Panc1 (cell line): ENCODE measurements at regions not wholly inside any gene's neighbourhood (a gene's known extent, or its start where the extent isn't known, plus 50 kb on each side); places are given as distances from the start of the nearest gene placed in this dataset.

Experiments
- POLR2AphosphoS5 ChIP-seq: IDR thresholded peaks from 2 replicates; pipeline ENCODE4 v1.6.1; 2012; ENCODE audit warnings: mild to moderate bottlenecking, low read depth, low read length, moderate library complexity
- TF ChIP-seq, protein P1 (sequence below): fragments of 450-650 bp; IDR thresholded peaks from 2 replicates; pipeline ENCODE4 v1.5.1; 2017; ENCODE audit warnings: mild to moderate bottlenecking

DNA sequence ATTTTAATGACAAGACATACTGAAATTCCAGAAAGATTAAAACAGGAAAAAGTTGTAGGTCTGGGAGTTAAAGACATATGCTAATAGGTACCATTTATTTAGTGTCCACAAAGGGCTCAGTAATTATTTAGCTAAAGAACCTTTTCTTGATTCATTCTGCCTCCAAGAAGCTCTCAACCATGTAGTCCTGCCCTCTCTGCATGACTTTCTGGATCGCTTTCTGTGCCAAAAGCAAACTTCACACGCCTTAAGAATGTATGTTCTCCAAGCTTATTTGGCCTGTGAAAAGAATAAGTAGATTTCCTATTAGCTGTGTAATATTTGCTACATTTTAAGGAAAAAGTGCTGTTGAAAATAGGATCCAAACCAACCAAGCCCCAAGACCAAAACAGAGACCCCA is 291.7 kb downstream of the C12orf75 start:
- TF ChIP-seq, protein P1, sequence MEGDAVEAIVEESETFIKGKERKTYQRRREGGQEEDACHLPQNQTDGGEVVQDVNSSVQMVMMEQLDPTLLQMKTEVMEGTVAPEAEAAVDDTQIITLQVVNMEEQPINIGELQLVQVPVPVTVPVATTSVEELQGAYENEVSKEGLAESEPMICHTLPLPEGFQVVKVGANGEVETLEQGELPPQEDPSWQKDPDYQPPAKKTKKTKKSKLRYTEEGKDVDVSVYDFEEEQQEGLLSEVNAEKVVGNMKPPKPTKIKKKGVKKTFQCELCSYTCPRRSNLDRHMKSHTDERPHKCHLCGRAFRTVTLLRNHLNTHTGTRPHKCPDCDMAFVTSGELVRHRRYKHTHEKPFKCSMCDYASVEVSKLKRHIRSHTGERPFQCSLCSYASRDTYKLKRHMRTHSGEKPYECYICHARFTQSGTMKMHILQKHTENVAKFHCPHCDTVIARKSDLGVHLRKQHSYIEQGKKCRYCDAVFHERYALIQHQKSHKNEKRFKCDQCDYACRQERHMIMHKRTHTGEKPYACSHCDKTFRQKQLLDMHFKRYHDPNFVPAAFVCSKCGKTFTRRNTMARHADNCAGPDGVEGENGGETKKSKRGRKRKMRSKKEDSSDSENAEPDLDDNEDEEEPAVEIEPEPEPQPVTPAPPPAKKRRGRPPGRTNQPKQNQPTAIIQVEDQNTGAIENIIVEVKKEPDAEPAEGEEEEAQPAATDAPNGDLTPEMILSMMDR = no peak
- TF ChIP-seq POLR2AphosphoS5 = no peak
